H1 (cell line): ENCODE measurements at regions not wholly inside any gene's neighbourhood (a gene's known extent, or its start where the extent isn't known, plus 50 kb on each side); places are given as distances from the start of the nearest gene placed in this dataset.

Experiments used
- CHD1 ChIP-seq: IDR thresholded peaks from 2 replicates; pipeline ENCODE4 v1.6.1; 2012; ENCODE audit warnings: low read depth, low read length, improper control_type of control experiment
- CHD7 ChIP-seq: fragments of 300-600 bp; sonication (generic); IDR thresholded peaks from 2 replicates; pipeline ENCODE4 v1.7.1; 2012; ENCODE audit warnings: low read length, moderate library complexity, mild to moderate bottlenecking, inconsistent platforms; ENCODE audit not compliant: insufficient replicate concordance
- CTCF ChIP-seq, 3 experiments: IDR thresholded peaks; 1 replicate in 2 of 3; 2 replicates in 1 of 3; pipeline versions ENCODE4 v1.5.1 to v1.6.1; 2011; ENCODE audit warnings: low read length in 3 of 3, mild to moderate bottlenecking in 3 of 3, inconsistent platforms in 2 of 3, low read depth in 1 of 3, moderate library complexity in 1 of 3; ENCODE audit not compliant: insufficient read depth in 1 of 3; ENCODE audit errors: control extremely low read depth in 1 of 3

- TF ChIP-seq CHD7 (no peak), CTCF (IDR thresholded peaks at IDR 0.05; ENCODE audit: control extremely low read depth in 1 of 3, insufficient read depth in 1 of 3, low read depth in 1 of 3, low read length in 3 of 3) (no peak), CHD1 (no peak)
Measured at GRCh38 chr10:32140403-32140802, 84.2 kb upstream of the KIF5B start (continued).
